Sigmoid colon (tissue), 4 donors: ENCODE measurements at regions not wholly inside any gene's neighbourhood (a gene's known extent, or its start where the extent isn't known, plus 50 kb on each side); places are given as distances from the start of the nearest gene placed in this dataset.

Experiments
- POLR2AphosphoS5 ChIP-seq, 4 donors: sonication (generic); formaldehyde crosslinking; IDR thresholded peaks; one replicate each; pipeline ENCODE4 v1.6.1; 2017; ENCODE audit warnings: antibody characterized with exemption in 4 of 4
- TF ChIP-seq, protein P1 (sequence below), 4 experiments: fragments of 450-650 bp in 3 of 4; fragments of 200-600 bp in 1 of 4; IDR thresholded peaks; one replicate each; pipeline ENCODE4 v1.5.1; 2016 to 2019; ENCODE audit warnings: antibody characterized with exemption in 4 of 4, mild to moderate bottlenecking in 3 of 4, moderate library complexity in 2 of 4

DNA sequence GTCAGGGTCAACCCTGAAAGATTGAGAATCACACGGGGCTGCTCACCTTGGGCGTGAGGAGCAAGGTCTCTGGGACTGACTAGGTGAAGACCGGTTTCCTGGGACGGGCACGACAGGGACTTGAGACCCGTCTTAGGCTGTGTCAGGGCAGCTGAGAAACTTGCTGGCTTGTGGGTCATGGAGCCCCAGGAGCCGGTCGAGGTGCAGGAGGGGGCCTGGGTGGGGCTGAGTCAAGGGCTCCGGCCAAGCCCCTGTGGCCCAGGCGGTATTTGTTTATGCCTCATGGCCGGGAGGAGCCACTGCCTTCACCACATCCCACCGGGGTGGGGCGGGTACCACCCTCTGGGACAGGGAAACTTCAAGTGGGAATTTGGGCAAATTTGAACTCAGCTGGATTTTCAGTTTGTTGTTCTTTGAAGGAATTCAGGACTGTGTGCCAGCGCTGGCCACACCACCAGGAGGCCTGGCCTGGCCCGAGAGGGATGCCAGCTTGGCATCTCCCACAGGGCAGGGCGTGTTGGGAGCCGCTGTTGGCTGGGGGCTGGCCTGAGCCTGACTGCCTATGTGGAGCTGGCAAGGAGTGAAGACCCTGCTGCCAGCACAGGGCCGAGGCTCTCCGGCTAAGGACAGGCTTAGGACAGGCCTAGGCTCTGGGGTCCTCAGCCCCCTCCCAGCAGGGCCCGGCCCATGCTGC, 116.1 kb downstream of the METRNL start:
- no peak for TF ChIP-seq POLR2AphosphoS5 (IDR thresholded peaks at IDR 0.05)
- TF ChIP-seq, protein P1, sequence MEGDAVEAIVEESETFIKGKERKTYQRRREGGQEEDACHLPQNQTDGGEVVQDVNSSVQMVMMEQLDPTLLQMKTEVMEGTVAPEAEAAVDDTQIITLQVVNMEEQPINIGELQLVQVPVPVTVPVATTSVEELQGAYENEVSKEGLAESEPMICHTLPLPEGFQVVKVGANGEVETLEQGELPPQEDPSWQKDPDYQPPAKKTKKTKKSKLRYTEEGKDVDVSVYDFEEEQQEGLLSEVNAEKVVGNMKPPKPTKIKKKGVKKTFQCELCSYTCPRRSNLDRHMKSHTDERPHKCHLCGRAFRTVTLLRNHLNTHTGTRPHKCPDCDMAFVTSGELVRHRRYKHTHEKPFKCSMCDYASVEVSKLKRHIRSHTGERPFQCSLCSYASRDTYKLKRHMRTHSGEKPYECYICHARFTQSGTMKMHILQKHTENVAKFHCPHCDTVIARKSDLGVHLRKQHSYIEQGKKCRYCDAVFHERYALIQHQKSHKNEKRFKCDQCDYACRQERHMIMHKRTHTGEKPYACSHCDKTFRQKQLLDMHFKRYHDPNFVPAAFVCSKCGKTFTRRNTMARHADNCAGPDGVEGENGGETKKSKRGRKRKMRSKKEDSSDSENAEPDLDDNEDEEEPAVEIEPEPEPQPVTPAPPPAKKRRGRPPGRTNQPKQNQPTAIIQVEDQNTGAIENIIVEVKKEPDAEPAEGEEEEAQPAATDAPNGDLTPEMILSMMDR (IDR thresholded peaks at IDR 0.05): no peak
